ENCODE measurements at regions not wholly inside any gene's neighbourhood (a gene's known extent, or its start where the extent isn't known, plus 50 kb on each side); places are given as distances from the start of the nearest gene placed in this dataset.
"Not testable (repeated sequence)": the region's sequence is repeated elsewhere in the genome, so short reads cannot be mapped to it uniquely, and the experiment has no call there.

DNA sequence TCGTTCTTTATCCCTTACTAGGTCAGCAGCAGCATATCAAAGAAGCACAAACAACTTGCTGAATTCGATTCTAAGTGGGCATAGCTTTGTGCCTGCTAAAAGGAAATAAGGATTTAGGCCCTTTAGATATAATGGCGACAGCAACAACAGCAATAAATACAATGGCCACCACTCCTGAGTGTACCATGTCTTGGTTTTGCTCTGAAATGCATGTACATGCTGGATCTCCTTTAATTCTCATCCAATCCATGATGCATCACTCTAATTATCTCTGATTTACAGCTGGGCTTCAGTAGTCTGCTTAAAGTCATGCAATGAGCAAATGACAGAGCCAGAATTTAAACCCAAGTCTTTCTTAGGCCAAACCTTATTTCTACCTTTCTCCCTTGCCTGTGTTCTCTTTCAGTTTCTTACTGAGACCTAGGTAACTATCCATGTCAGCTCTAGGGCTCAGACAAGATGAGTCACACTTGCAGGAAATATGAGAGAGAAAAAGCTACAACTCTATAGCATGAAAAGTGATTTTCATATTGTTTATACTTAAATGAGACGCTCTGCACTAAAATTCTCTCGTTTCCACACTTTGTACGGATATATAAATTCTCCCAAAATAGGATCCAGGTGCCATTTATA, 111.8 kb downstream of the HMHB1 start:
- DNase-seq (ENCODE audit: low spot score) = no peak
- H3K36me3 ChIP-seq = no peaks in the 10 kb centered on the region
- H3K27ac ChIP-seq = no peak overlapping the region
- H3K27me3 ChIP-seq (replicated peaks; ENCODE audit: insufficient read depth) = no peaks in the 10 kb centered on the region
- TF ChIP-seq, protein P1, sequence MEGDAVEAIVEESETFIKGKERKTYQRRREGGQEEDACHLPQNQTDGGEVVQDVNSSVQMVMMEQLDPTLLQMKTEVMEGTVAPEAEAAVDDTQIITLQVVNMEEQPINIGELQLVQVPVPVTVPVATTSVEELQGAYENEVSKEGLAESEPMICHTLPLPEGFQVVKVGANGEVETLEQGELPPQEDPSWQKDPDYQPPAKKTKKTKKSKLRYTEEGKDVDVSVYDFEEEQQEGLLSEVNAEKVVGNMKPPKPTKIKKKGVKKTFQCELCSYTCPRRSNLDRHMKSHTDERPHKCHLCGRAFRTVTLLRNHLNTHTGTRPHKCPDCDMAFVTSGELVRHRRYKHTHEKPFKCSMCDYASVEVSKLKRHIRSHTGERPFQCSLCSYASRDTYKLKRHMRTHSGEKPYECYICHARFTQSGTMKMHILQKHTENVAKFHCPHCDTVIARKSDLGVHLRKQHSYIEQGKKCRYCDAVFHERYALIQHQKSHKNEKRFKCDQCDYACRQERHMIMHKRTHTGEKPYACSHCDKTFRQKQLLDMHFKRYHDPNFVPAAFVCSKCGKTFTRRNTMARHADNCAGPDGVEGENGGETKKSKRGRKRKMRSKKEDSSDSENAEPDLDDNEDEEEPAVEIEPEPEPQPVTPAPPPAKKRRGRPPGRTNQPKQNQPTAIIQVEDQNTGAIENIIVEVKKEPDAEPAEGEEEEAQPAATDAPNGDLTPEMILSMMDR (IDR thresholded peaks at IDR 0.05) = no peak
- TF ChIP-seq POLR2AphosphoS5 (IDR thresholded peaks at IDR 0.05) (no peak), POLR2A (IDR thresholded peaks at IDR 0.05) (no peak)
- 79% methylated on average over 6 of the region's 6 CpGs for WGBS
- H3K9me3 ChIP-seq = no peaks in the 10 kb centered on the region
- intact Hi-C loops (cut with DNase I) = no loop called here
- H3K4me3 ChIP-seq = no peak overlapping the region
- no peaks in the 10 kb centered on the region for H3K4me1 ChIP-seq (replicated peaks)

DNA sequence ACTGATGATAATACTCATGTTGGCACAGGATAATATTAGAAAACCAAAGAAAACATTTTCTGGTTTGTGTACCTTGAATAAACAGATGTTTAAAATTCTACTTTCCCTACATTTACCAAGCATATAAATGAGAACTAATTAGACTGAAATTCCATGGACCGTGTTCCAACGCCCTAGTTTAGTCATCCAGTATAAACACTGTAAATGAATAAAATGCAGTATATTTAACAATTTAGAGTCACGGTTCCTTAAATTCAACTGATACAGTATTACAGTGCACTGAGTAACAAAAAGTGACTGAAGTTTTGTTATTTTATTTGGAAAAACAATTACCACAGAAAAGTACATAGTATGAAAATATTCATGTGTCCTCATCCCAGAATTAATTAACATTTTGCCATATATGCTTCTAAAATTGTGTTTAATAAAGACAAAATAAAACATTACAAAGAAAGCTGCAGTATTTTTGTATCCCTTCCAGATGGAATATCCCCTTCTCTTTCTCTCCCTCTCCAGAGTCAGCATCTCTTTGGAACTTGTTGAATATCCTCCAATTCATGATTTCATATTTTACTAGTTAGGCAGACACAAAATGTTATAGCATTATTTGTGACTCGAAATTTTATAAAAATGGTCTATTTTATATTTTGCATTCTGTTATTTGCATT, 112.5 kb downstream of the HMHB1 start:
- intact Hi-C loops (cut with DNase I) = no loop called here
- Histone ChIP-seq H3K27me3 (replicated peaks; ENCODE audit: insufficient read depth) (no peaks in the 10 kb centered on the region), H3K36me3 (no peaks in the 10 kb centered on the region), H3K4me3 (no peak overlapping the region), H3K27ac (no peak overlapping the region), H3K9me3 (no peaks in the 10 kb centered on the region), H3K4me1 (replicated peaks) (no peaks in the 10 kb centered on the region)
- WGBS = 54% methylated on average over 4 of the region's 4 CpGs
- no peak for DNase-seq (ENCODE audit: low spot score)
- TF ChIP-seq, protein P1 (IDR thresholded peaks at IDR 0.05) = no peak
- TF ChIP-seq POLR2A (IDR thresholded peaks at IDR 0.05) (no peak), POLR2AphosphoS5 (IDR thresholded peaks at IDR 0.05) (no peak)

DNA sequence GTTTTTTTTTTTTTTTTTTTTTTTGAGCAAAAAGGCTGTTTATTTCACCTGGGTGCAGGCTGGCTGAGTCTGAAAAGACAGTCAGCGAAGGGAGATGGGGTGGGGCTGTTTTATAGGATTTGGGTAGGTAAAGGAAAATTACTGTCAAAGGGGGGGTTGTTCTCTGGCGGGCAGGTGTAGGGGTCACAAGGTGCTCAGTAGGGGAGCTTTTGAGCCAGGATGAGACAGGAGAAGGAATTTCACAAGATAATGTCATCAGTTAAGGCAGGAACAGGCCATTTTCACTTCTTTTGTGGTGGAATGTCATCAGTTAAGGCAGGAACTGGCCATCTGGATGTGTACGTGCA, 113.0 kb downstream of the HMHB1 start:
- H3K9me3 ChIP-seq; H3K27me3 ChIP-seq (replicated peaks; ENCODE audit: insufficient read depth); DNase-seq (ENCODE audit: low spot score); H3K36me3 ChIP-seq; H3K4me1 ChIP-seq (replicated peaks); H3K4me3 ChIP-seq; intact Hi-C loops (cut with DNase I); H3K27ac ChIP-seq: not testable (repeated sequence)
- 95% methylated on average over 3 of the region's 3 CpGs for WGBS

DNA sequence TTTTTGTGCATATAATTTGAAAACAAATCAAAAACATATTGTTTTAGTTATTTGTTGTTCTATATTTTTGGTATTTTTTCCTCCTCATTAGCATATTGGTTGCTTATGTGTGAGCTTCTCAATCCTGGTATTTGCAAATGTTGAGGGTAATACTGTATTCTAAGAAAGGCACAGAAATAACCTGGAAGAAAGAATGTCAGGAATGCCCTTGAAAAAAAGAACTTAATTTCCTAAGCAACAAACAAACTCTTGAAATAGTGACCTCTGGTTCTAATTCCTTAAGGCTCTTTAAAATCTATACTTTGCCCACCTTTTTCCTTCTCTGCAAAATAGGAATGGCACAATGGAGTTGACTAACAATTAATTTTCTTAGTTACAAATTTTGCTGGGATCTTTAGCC, 117.5 kb downstream of the HMHB1 start:
- TF ChIP-seq POLR2AphosphoS5 (IDR thresholded peaks at IDR 0.05) = no peak
- TF ChIP-seq, protein P1 (IDR thresholded peaks at IDR 0.05) = no peak
- no peak for TF ChIP-seq POLR2A (IDR thresholded peaks at IDR 0.05)
- H3K27me3 ChIP-seq (replicated peaks; ENCODE audit: insufficient read depth) = no peaks in the 10 kb centered on the region
- no peak for DNase-seq (ENCODE audit: low spot score)
- H3K4me1 ChIP-seq (replicated peaks) = no peaks in the 10 kb centered on the region
- no peak overlapping the region for H3K4me3 ChIP-seq
- intact Hi-C loops (cut with DNase I) = no loop called here
- H3K36me3 ChIP-seq = no peaks in the 10 kb centered on the region
- H3K27ac ChIP-seq = no peak overlapping the region
- no peaks in the 10 kb centered on the region for H3K9me3 ChIP-seq

DNA sequence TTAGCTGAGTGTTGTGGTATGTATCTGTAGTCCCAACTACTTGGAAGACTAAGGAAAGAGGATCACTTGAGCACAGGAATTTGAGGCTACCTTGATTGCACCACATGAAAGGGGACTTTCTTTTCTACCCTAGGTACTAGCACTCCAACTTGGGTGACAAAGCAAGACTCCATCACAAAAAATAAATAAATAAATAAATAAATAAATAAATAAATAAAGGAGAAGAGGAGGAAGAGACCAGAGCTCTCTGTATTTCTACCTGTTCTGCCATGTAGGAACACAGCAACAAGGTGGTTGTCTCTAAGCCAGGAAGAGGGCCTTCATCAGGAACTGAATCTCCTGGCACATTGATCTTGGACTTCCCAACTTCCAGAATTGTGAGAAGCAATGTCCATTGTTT, 118.6 kb downstream of the HMHB1 start:
- Histone ChIP-seq H3K9me3 (no peaks in the 10 kb centered on the region), H3K27ac (no peak overlapping the region), H3K4me1 (replicated peaks) (no peaks in the 10 kb centered on the region), H3K27me3 (replicated peaks; ENCODE audit: insufficient read depth) (no peaks in the 10 kb centered on the region), H3K4me3 (no peak overlapping the region), H3K36me3 (no peaks in the 10 kb centered on the region)
- intact Hi-C loops (cut with DNase I) = no loop called here
- TF ChIP-seq, protein P1 (IDR thresholded peaks at IDR 0.05) = no peak
- TF ChIP-seq POLR2A (IDR thresholded peaks at IDR 0.05) (no peak), POLR2AphosphoS5 (IDR thresholded peaks at IDR 0.05) (no peak)
- DNase-seq (ENCODE audit: low spot score) = no peak

Data from prostate gland (tissue), 2 donors.